ENCODE measurements at regions not wholly inside any gene's neighbourhood (a gene's known extent, or its start where the extent isn't known, plus 50 kb on each side); places are given as distances from the start of the nearest gene placed in this dataset.

- Mint-ChIP-seq H3K27me3 (no peaks in the 10 kb centered on the region), H3K36me3 (ENCODE audit: insufficient read depth) (no peaks in the 10 kb centered on the region), H3K27ac (no peak overlapping the region), H3K9me3 (ENCODE audit: low read depth) (peaks cover 5% of the 10 kb centered on the region), H3K4me1 (ENCODE audit: low read depth) (peaks cover 7% of the 10 kb centered on the region), H3K4me3 (ENCODE audit: low read depth) (no peak overlapping the region)
- TF ChIP-seq CTCF (IDR thresholded peaks at IDR 0.05; ENCODE audit: unreplicated experiment): no peak
- no peak for DNase-seq (ENCODE audit: low spot score, unreplicated experiment)
Observed at GRCh38 chr6:22513667-22514066, 55.7 kb upstream of the HDGFL1 start.

- Mint-ChIP-seq H3K27ac (no peak overlapping the region), H3K9me3 (ENCODE audit: low read depth) (peaks cover 3% of the 10 kb centered on the region), H3K36me3 (ENCODE audit: insufficient read depth) (no peaks in the 10 kb centered on the region), H3K4me3 (ENCODE audit: low read depth) (no peak overlapping the region), H3K27me3 (no peaks in the 10 kb centered on the region), H3K4me1 (ENCODE audit: low read depth) (no peaks in the 10 kb centered on the region)
- no peak for DNase-seq (ENCODE audit: low spot score, unreplicated experiment)
- TF ChIP-seq CTCF (IDR thresholded peaks at IDR 0.05; ENCODE audit: unreplicated experiment): no peak
Observed at GRCh38 chr6:22519237-22519636, 50.1 kb upstream of the HDGFL1 start.
